ENCODE measurements at regions not wholly inside any gene's neighbourhood (a gene's known extent, or its start where the extent isn't known, plus 50 kb on each side); places are given as distances from the start of the nearest gene placed in this dataset.

DNA sequence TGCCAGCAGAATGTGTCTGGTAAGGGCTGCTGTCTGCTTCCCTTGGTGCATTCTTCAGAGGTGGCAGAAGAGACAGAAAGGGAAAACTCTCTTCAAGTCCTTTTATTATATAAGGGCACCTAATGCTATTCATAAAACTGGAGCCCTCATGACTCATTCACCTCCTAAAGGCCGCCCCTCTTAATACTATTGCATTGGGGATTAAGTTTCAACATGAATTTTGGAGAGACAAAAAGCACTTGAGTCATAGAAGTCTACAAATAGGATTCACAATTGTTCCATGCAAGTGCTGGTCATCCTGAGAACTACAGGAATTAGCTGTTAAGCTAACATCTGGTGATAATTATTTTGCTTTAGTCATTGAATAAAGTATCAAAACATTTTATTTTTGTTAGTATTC is 349.5 kb downstream of the HS3ST1 start:
- TF ChIP-seq CTCF (conservative IDR thresholded peaks at IDR 0.05) (no peak), ZFX (IDR thresholded peaks at IDR 0.05) (no peak)
